Cardiac septum (tissue), 1 donor: ENCODE measurements at regions not wholly inside any gene's neighbourhood (a gene's known extent, or its start where the extent isn't known, plus 50 kb on each side); places are given as distances from the start of the nearest gene placed in this dataset.

Experiments
- DNase-seq: peaks from one replicate; pipeline ENCODE4 v3.0.0-alpha.2; 2020; ENCODE audit warnings: low spot score
- intact Hi-C: fragments of 100-400 bp; cut with DNase I; formaldehyde crosslinking; loops from one replicate; pipeline ENCODE4 v1.14.0; 2022
- donor health status: DM: no; HTN: no; CAD: no.

- no peak for DNase-seq
- intact Hi-C loops, result no loop called here
Observed at GRCh38 chr4:123755655-123756054, 359.1 kb downstream of the SPRY1 start.

GRCh38 chr4:123767806-123768205, 371.2 kb downstream of the SPRY1 start:
- intact Hi-C loops, result no loop called here
- no peak for DNase-seq

- intact Hi-C loops, result loop anchor here (10.0 kb wide), 1 partner anchor 666 kb away; no protein-coding TSS in a partner anchor
Observed at GRCh38 chr4:123770884-123771283, 374.3 kb downstream of the SPRY1 start.

GRCh38 chr4:123776267-123776666, 379.7 kb downstream of the SPRY1 start:
- intact Hi-C loops, result loop anchor here (10.0 kb wide), 1 partner anchor 671 kb away; no protein-coding TSS in a partner anchor
- DNase-seq, result no peak

More at GRCh38 chr4:123770884-123771283, 374.3 kb downstream of the SPRY1 start:
- no peak for DNase-seq

- DNase-seq, result no peak
Observed at GRCh38 chr4:123777373-123777772, 380.8 kb downstream of the SPRY1 start.

GRCh38 chr4:123783151-123783790, 386.7 kb downstream of the SPRY1 start:
- intact Hi-C loops, result loop anchor here (10.0 kb wide), 2 partner anchors 112 to 378 kb away; no protein-coding TSS in a partner anchor
- no peak for DNase-seq

More at GRCh38 chr4:123777373-123777772, 380.8 kb downstream of the SPRY1 start:
- intact Hi-C loops, result loop anchor here (10.0 kb wide), 1 partner anchor 673 kb away; no protein-coding TSS in a partner anchor

- intact Hi-C loops, result loop anchor here (2.0 to 10.0 kb wide), 3 partner anchors 41 to 379 kb away; no protein-coding TSS in a partner anchor
- DNase-seq, result no peak
Observed at GRCh38 chr4:123783921-123784320, 387.3 kb downstream of the SPRY1 start.

- intact Hi-C loops, result loop anchor here (2.0 to 10.0 kb wide), 3 partner anchors 40 to 380 kb away; no protein-coding TSS in a partner anchor
- DNase-seq, result no peak
Observed at GRCh38 chr4:123784626-123785025, 388.0 kb downstream of the SPRY1 start.

GRCh38 chr4:123785538-123785937, 388.9 kb downstream of the SPRY1 start:
- intact Hi-C loops, result loop anchor here (2.0 to 10.0 kb wide), 3 partner anchors 39 to 381 kb away; no protein-coding TSS in a partner anchor
- DNase-seq, result no peak

- intact Hi-C loops, result loop anchor here (10.0 kb wide), 2 partner anchors 108 to 382 kb away; no protein-coding TSS in a partner anchor
- DNase-seq, result no peak
Observed at GRCh38 chr4:123786163-123786915, 389.7 kb downstream of the SPRY1 start.

GRCh38 chr4:123786920-123787319, 390.3 kb downstream of the SPRY1 start:
- intact Hi-C loops, result loop anchor here (10.0 kb wide), 2 partner anchors 108 to 382 kb away; no protein-coding TSS in a partner anchor
- no peak for DNase-seq

- intact Hi-C loops, result loop anchor here (10.0 kb wide), 2 partner anchors 107 to 383 kb away; no protein-coding TSS in a partner anchor
- DNase-seq, result no peak
Observed at GRCh38 chr4:123787512-123788080, 391.0 kb downstream of the SPRY1 start.

GRCh38 chr4:123788577-123788976, 392.0 kb downstream of the SPRY1 start:
- intact Hi-C loops, result loop anchor here (10.0 kb wide), 2 partner anchors 106 to 384 kb away; no protein-coding TSS in a partner anchor
- no peak for DNase-seq

GRCh38 chr4:123790681-123791080, 394.1 kb downstream of the SPRY1 start:
- intact Hi-C loops, result no loop called here
- no peak for DNase-seq

- DNase-seq, result no peak
- intact Hi-C loops, result no loop called here
Observed at GRCh38 chr4:123802082-123802645, 405.6 kb downstream of the SPRY1 start.

GRCh38 chr4:123802933-123803332, 406.3 kb downstream of the SPRY1 start:
- no peak for DNase-seq
- intact Hi-C loops, result no loop called here

- no peak for DNase-seq
- intact Hi-C loops, result no loop called here
Observed at GRCh38 chr4:123804196-123804721, 407.7 kb downstream of the SPRY1 start.

- intact Hi-C loops, result no loop called here
- no peak for DNase-seq
Observed at GRCh38 chr4:123806056-123806455, 409.5 kb downstream of the SPRY1 start.

GRCh38 chr4:123807187-123807586, 410.6 kb downstream of the SPRY1 start:
- intact Hi-C loops, result no loop called here
- DNase-seq, result no peak
